Neural cell (in vitro differentiated cells): ENCODE measurements at regions not wholly inside any gene's neighbourhood (a gene's known extent, or its start where the extent isn't known, plus 50 kb on each side); places are given as distances from the start of the nearest gene placed in this dataset.

Experiments
- H2AFZ ChIP-seq: fragments of 200-600, 300-800 bp; sonication (generic), shearing (Covaris generic); 2 replicates; pipeline ENCODE4 v1.6.0; 2014; ENCODE audit warnings: low read depth, mild to moderate bottlenecking, antibody characterized with exemption, low read length, moderate library complexity
- H3F3A ChIP-seq: fragments of 200-600 bp; shearing (Covaris generic); 2 replicates; pipeline ENCODE4 v1.6.1; 2016; ENCODE audit warnings: mild to moderate bottlenecking, moderate library complexity, mixed read lengths, antibody characterized with exemption, low read length; ENCODE audit not compliant: insufficient read depth, poor library complexity, severe bottlenecking
- H3K27ac ChIP-seq: fragments of 200-600, 300-800 bp; sonication (generic), shearing (Covaris generic); 2 replicates; pipeline ENCODE4 v1.5.1; 2014; ENCODE audit warnings: mild to moderate bottlenecking, low read length, moderate library complexity
- H3K27me3 ChIP-seq: fragments of 300-800, 200-600 bp; sonication (generic), shearing (Covaris generic); 2 replicates; pipeline ENCODE4 v1.6.0; 2014; ENCODE audit warnings: mild to moderate bottlenecking, low read depth, low read length, moderate library complexity; ENCODE audit not compliant: insufficient read depth
- H3K36me3 ChIP-seq: fragments of 300-800, 200-600 bp; sonication (generic), shearing (Covaris generic); 2 replicates; pipeline ENCODE4 v1.5.1; 2014; ENCODE audit warnings: mild to moderate bottlenecking, antibody characterized with exemption, low read length, moderate library complexity; ENCODE audit not compliant: insufficient read depth
- H3K4me2 ChIP-seq: fragments of 300-800, 200-600 bp; sonication (generic), shearing (Covaris generic); 2 replicates; pipeline ENCODE4 v1.6.0; 2014; ENCODE audit warnings: mild to moderate bottlenecking, low read length
- H3K4me3 ChIP-seq: fragments of 300-800, 200-600 bp; sonication (generic), shearing (Covaris generic); 2 replicates; pipeline ENCODE4 v1.5.1; 2014; ENCODE audit warnings: mild to moderate bottlenecking, low read length, moderate library complexity
- H3K79me2 ChIP-seq: fragments of 200-600 bp; shearing (Covaris generic); replicated peaks from 2 replicates; pipeline ENCODE4 v1.6.0; 2014; ENCODE audit warnings: mild to moderate bottlenecking, low read length, moderate library complexity; ENCODE audit not compliant: insufficient read depth
- H3K9ac ChIP-seq: fragments of 300-800, 200-600 bp; sonication (generic), shearing (Covaris generic); 2 replicates; pipeline ENCODE4 v1.6.1; 2016; ENCODE audit warnings: mild to moderate bottlenecking, low read length, mixed read lengths
- H3K9me2 ChIP-seq: fragments of 200-600 bp; shearing (Covaris generic); 2 replicates; pipeline ENCODE4 v1.6.1; 2016; ENCODE audit warnings: mild to moderate bottlenecking, low read length, mixed read lengths; ENCODE audit not compliant: insufficient read depth
- H3K9me3 ChIP-seq: fragments of 200-600, 300-800 bp; sonication (generic), shearing (Covaris generic); 2 replicates; pipeline ENCODE4 v1.6.1; 2016; ENCODE audit warnings: mild to moderate bottlenecking, mixed run types, low read length, moderate library complexity, mixed read lengths
- H4K20me1 ChIP-seq: fragments of 200-600 bp; shearing (Covaris generic); 2 replicates; pipeline ENCODE4 v1.6.1; 2016; ENCODE audit warnings: mild to moderate bottlenecking, mixed run types; ENCODE audit not compliant: insufficient read depth
- CTCF ChIP-seq: fragments of 450-650 bp; IDR thresholded peaks from 2 replicates; pipeline ENCODE4 v1.5.1; 2014; ENCODE audit warnings: antibody characterized with exemption, mild to moderate bottlenecking, moderate library complexity; ENCODE audit not compliant: poor library complexity, severe bottlenecking
- EP300 ChIP-seq: fragments of 450-650 bp; conservative IDR thresholded peaks from 2 replicates; pipeline ENCODE4 v1.6.1; 2014; ENCODE audit warnings: antibody characterized with exemption, mild to moderate bottlenecking, moderate library complexity; ENCODE audit not compliant: poor library complexity, severe bottlenecking
- EZH2 ChIP-seq: fragments of 200-600, 300-800 bp; shearing (Covaris generic), sonication (generic); IDR thresholded peaks from 2 replicates; pipeline ENCODE4 v1.6.1; 2014; ENCODE audit warnings: antibody characterized with exemption, low read length, borderline replicate concordance, mild to moderate bottlenecking; ENCODE audit not compliant: insufficient read depth, poor library complexity, severe bottlenecking
- MXI1 ChIP-seq: fragments of 450-650 bp; conservative IDR thresholded peaks from 2 replicates; pipeline ENCODE4 v1.6.1; 2014; ENCODE audit warnings: antibody characterized with exemption, mild to moderate bottlenecking; ENCODE audit not compliant: poor library complexity, severe bottlenecking
- POLR2AphosphoS5 ChIP-seq: IDR thresholded peaks from 2 replicates; pipeline ENCODE4 v1.6.1; 2012
- RAD21 ChIP-seq: fragments of 450-650 bp; conservative IDR thresholded peaks from 2 replicates; pipeline ENCODE4 v1.6.1; 2014; ENCODE audit warnings: antibody characterized with exemption, mild to moderate bottlenecking, moderate library complexity
- REST ChIP-seq: IDR thresholded peaks from 2 replicates; pipeline ENCODE4 v1.6.1; 2012; ENCODE audit warnings: borderline replicate concordance
- SMC3 ChIP-seq: fragments of 450-650 bp; conservative IDR thresholded peaks from 2 replicates; pipeline ENCODE4 v1.6.1; 2014; ENCODE audit warnings: antibody characterized with exemption, mild to moderate bottlenecking, moderate library complexity; ENCODE audit not compliant: poor library complexity
- TAF1 ChIP-seq: IDR thresholded peaks from 2 replicates; pipeline ENCODE4 v1.6.1; 2012; ENCODE audit warnings: low read depth

GRCh38 chr3:74906181-74906580 is 291.7 kb upstream of the CNTN3 start:
- Histone ChIP-seq H3K9me2 (no peaks in the 10 kb centered on the region), H3F3A (no peaks in the 10 kb centered on the region), H3K27me3 (no peaks in the 10 kb centered on the region), H3K36me3 (no peaks in the 10 kb centered on the region), H3K9me3 (peaks cover 5% of the 10 kb centered on the region), H2AFZ (no peak overlapping the region), H3K4me2 (no peak overlapping the region), H3K9ac (no peak overlapping the region), H4K20me1 (no peaks in the 10 kb centered on the region), H3K4me3 (no peak overlapping the region), H3K27ac (no peak overlapping the region), H3K79me2 (no peaks in the 10 kb centered on the region)
- TF ChIP-seq REST (no peak), CTCF (no peak), EP300 (no peak), MXI1 (no peak), SMC3 (no peak), EZH2 (no peak), RAD21 (no peak), TAF1 (no peak), POLR2AphosphoS5 (no peak)

- Histone ChIP-seq H3K36me3 (no peaks in the 10 kb centered on the region), H3K27ac (no peak overlapping the region)
These were observed 291.0 kb upstream of the CNTN3 start for GRCh38 chr3:74905478-74905877.

More at GRCh38 chr3:74905478-74905877, 291.0 kb upstream of the CNTN3 start:
- H3K4me3 ChIP-seq: no peak overlapping the region
- no peaks in the 10 kb centered on the region for H3F3A ChIP-seq
- no peaks in the 10 kb centered on the region for H3K9me2 ChIP-seq
- TF ChIP-seq EP300 (no peak), MXI1 (no peak), SMC3 (no peak), RAD21 (no peak), POLR2AphosphoS5 (no peak), REST (no peak), TAF1 (no peak), CTCF (no peak), EZH2 (no peak)
- no peaks in the 10 kb centered on the region for H3K79me2 ChIP-seq
- peaks cover 5% of the 10 kb centered on the region for H3K9me3 ChIP-seq
- H3K4me2 ChIP-seq: no peak overlapping the region
- no peaks in the 10 kb centered on the region for H3K27me3 ChIP-seq
- no peak overlapping the region for H2AFZ ChIP-seq
- H3K9ac ChIP-seq: no peak overlapping the region
- H4K20me1 ChIP-seq: no peaks in the 10 kb centered on the region
